C4-2B (cell line): ENCODE measurements at regions not wholly inside any gene's neighbourhood (a gene's known extent, or its start where the extent isn't known, plus 50 kb on each side); places are given as distances from the start of the nearest gene placed in this dataset.
"Not testable (repeated sequence)": the region's sequence is repeated elsewhere in the genome, so short reads cannot be mapped to it uniquely, and the experiment has no call there.

Experiments
- ZFX ChIP-seq: fragments of 450-650 bp; IDR thresholded peaks from 2 replicates; pipeline ENCODE4 v1.6.1; 2017
- TF ChIP-seq, protein P1 (sequence below): fragments of 450-650 bp; conservative IDR thresholded peaks from 2 replicates; pipeline ENCODE4 v1.5.1; 2017; ENCODE audit warnings: mild to moderate bottlenecking

DNA sequence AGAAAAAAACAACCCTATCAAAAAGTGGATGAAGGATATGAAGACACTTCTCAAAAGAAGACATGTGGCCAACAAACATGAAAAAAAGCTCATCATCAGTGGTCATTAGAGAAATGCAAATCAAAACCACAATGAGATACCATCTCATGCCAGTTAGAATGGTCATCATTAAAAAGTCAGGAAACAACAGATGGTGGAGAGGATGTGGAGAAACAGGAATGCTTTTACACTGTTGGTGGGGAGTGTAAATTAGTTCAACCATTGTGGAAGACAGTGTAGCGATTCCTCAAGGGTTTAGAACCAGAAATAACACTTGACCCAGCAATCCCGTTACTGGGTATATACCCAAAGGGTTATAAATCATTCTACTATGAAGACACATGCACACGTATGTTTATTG, 124.0 kb upstream of the PRICKLE1 start:
- TF ChIP-seq, protein P1, sequence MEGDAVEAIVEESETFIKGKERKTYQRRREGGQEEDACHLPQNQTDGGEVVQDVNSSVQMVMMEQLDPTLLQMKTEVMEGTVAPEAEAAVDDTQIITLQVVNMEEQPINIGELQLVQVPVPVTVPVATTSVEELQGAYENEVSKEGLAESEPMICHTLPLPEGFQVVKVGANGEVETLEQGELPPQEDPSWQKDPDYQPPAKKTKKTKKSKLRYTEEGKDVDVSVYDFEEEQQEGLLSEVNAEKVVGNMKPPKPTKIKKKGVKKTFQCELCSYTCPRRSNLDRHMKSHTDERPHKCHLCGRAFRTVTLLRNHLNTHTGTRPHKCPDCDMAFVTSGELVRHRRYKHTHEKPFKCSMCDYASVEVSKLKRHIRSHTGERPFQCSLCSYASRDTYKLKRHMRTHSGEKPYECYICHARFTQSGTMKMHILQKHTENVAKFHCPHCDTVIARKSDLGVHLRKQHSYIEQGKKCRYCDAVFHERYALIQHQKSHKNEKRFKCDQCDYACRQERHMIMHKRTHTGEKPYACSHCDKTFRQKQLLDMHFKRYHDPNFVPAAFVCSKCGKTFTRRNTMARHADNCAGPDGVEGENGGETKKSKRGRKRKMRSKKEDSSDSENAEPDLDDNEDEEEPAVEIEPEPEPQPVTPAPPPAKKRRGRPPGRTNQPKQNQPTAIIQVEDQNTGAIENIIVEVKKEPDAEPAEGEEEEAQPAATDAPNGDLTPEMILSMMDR = not testable (repeated sequence)
- not testable (repeated sequence) for TF ChIP-seq ZFX
